ENCODE measurements at regions not wholly inside any gene's neighbourhood (a gene's known extent, or its start where the extent isn't known, plus 50 kb on each side); places are given as distances from the start of the nearest gene placed in this dataset.

- H3K9me3 ChIP-seq (ENCODE audit: control insufficient read depth in 1 of 2, insufficient read depth in 1 of 2, low read depth in 1 of 2, low read length in 2 of 2): no peaks in the 10 kb centered on the region
- intact Hi-C loops (cut with micrococcal nuclease): no loop called here
- H3K9me2 ChIP-seq (ENCODE audit: insufficient read depth): no peaks in the 10 kb centered on the region
- DNase-seq (ENCODE audit: low read depth, low spot score) (no peak), ATAC-seq (no peak)
- ChIA-PET CTCF (no interaction called here), POLR2A (no interaction called here), RAD21 (ENCODE audit: low non-redundant PET in 1 of 2, low total read pairs in 2 of 2, uncharacterized antibody in 2 of 2, unreplicated experiment in 2 of 2) (interaction anchor here in 1 of 2 experiments (0.5 kb wide), 1 partner anchor 211 kb away, joined by 4 read pairs; no protein-coding TSS in a partner anchor)
- H3K4me2 ChIP-seq (ENCODE audit: low read length): no peak overlapping the region
- no peaks in the 10 kb centered on the region for H3K27me3 ChIP-seq (ENCODE audit: insufficient read depth, low read length)
- H3K4me3 ChIP-seq (replicated peaks in 1 of 2; ENCODE audit: low read depth in 1 of 2, low read length in 2 of 2): no peak overlapping the region
- H3K27ac ChIP-seq (ENCODE audit: low read depth, low read length): no peak overlapping the region
- no peak for TF ChIP-seq EZH2 (IDR thresholded peaks at IDR 0.05)
- no peak for TF ChIP-seq CEBPB (IDR thresholded peaks at IDR 0.05; ENCODE audit: low read depth)
- TF ChIP-seq RAD21 (IDR thresholded peaks at IDR 0.05; ENCODE audit: low read depth): no peak
- no peak overlapping the region for H3K9ac ChIP-seq (ENCODE audit: low read length)
- H3K4me1 ChIP-seq (ENCODE audit: control insufficient read depth in 1 of 2, insufficient read depth in 2 of 2, low read length in 2 of 2): no peaks in the 10 kb centered on the region
- no peaks in the 10 kb centered on the region for H3K36me3 ChIP-seq (ENCODE audit: control insufficient read depth in 1 of 2, insufficient read depth in 2 of 2, low read length in 2 of 2)
- no peaks in the 10 kb centered on the region for H4K20me1 ChIP-seq (ENCODE audit: insufficient read depth)
- H2AFZ ChIP-seq (ENCODE audit: low read depth, low read length, poor library complexity, severe bottlenecking): no peak overlapping the region
- BruUV-seq (replicated peaks): no TSS peak
- no peaks in the 10 kb centered on the region for H3K79me2 ChIP-seq (ENCODE audit: insufficient read depth, low read length)
Observed at GRCh38 chr10:28479927-28480627, 52.8 kb upstream of the WAC start.

GRCh38 chr10:28480628-28480965, 52.3 kb upstream of the WAC start:
- ChIA-PET CTCF (no interaction called here), RAD21 (ENCODE audit: low non-redundant PET in 1 of 2, low total read pairs in 2 of 2, uncharacterized antibody in 2 of 2, unreplicated experiment in 2 of 2) (no interaction called here), POLR2A (no interaction called here)
- no peak overlapping the region for H2AFZ ChIP-seq (ENCODE audit: low read depth, low read length, poor library complexity, severe bottlenecking)
- no peak overlapping the region for H3K27ac ChIP-seq (ENCODE audit: low read depth, low read length)
- no peaks in the 10 kb centered on the region for H3K9me3 ChIP-seq (ENCODE audit: control insufficient read depth in 1 of 2, insufficient read depth in 1 of 2, low read depth in 1 of 2, low read length in 2 of 2)
- H3K4me3 ChIP-seq (replicated peaks in 1 of 2; ENCODE audit: low read depth in 1 of 2, low read length in 2 of 2): no peak overlapping the region
- H3K36me3 ChIP-seq (ENCODE audit: control insufficient read depth in 1 of 2, insufficient read depth in 2 of 2, low read length in 2 of 2): no peaks in the 10 kb centered on the region
- no TSS peak for BruUV-seq (replicated peaks)
- no peaks in the 10 kb centered on the region for H3K27me3 ChIP-seq (ENCODE audit: insufficient read depth, low read length)
- intact Hi-C loops (cut with micrococcal nuclease): no loop called here
- no peaks in the 10 kb centered on the region for H3K9me2 ChIP-seq (ENCODE audit: insufficient read depth)
- TF ChIP-seq SIN3A (IDR thresholded peaks at IDR 0.05; ENCODE audit: low read depth) (no peak), CTCF (IDR thresholded peaks at IDR 0.05 in 2 of 3, conservative IDR thresholded peaks at IDR 0.05 in 1 of 3; ENCODE audit: borderline replicate concordance in 1 of 3, insufficient read depth in 1 of 3, low read depth in 2 of 3, low read length in 2 of 3) (no peak), ZFX (IDR thresholded peaks at IDR 0.05) (no peak), TCF7L2 (IDR thresholded peaks at IDR 0.05; ENCODE audit: borderline replicate concordance, extremely low read depth, insufficient read depth, insufficient read length) (no peak), ATF3 (IDR thresholded peaks at IDR 0.05) (no peak), MAX (IDR thresholded peaks at IDR 0.05) (no peak), RAD21 (IDR thresholded peaks at IDR 0.05; ENCODE audit: low read depth) (no peak), CEBPB (IDR thresholded peaks at IDR 0.05; ENCODE audit: low read depth) (no peak), EGR1 (IDR thresholded peaks at IDR 0.05; ENCODE audit: low read depth) (no peak), YY1 (IDR thresholded peaks at IDR 0.05; ENCODE audit: extremely low read depth, insufficient replicate concordance, low read depth, low read length) (no peak), ZBTB33 (IDR thresholded peaks at IDR 0.05; ENCODE audit: extremely low read depth, insufficient replicate concordance, low read length) (no peak), SP1 (IDR thresholded peaks at IDR 0.05; ENCODE audit: low read depth) (no peak)
- H3K79me2 ChIP-seq (ENCODE audit: insufficient read depth, low read length): no peaks in the 10 kb centered on the region
- ATAC-seq (no peak), DNase-seq (ENCODE audit: low read depth, low spot score) (no peak)
- H3K4me2 ChIP-seq (ENCODE audit: low read length): no peak overlapping the region
- H4K20me1 ChIP-seq (ENCODE audit: insufficient read depth): no peaks in the 10 kb centered on the region
- no peaks in the 10 kb centered on the region for H3K4me1 ChIP-seq (ENCODE audit: control insufficient read depth in 1 of 2, insufficient read depth in 2 of 2, low read length in 2 of 2)
- no peak overlapping the region for H3K9ac ChIP-seq (ENCODE audit: low read length)
